Kidney epithelial cell (primary cell): ENCODE measurements at regions not wholly inside any gene's neighbourhood (a gene's known extent, or its start where the extent isn't known, plus 50 kb on each side); places are given as distances from the start of the nearest gene placed in this dataset.

Experiments
- DNase-seq: peaks from one replicate; pipeline ENCODE4 v3.0.0-alpha.2; 2010; ENCODE audit warnings: low read depth
- H3K27me3 ChIP-seq: 2 replicates; pipeline ENCODE4 v1.6.0; 2011; ENCODE audit warnings: low read length; ENCODE audit not compliant: control insufficient read depth, insufficient read depth
- H3K36me3 ChIP-seq: 2 replicates; pipeline ENCODE4 v1.5.1; 2011; ENCODE audit warnings: low read length; ENCODE audit not compliant: control insufficient read depth, insufficient read depth
- H3K4me3 ChIP-seq: 2 replicates; pipeline ENCODE4 v1.5.1; 2011; ENCODE audit warnings: low read depth, mild to moderate bottlenecking, control low read depth, low read length
- CTCF ChIP-seq: IDR thresholded peaks from 2 replicates; pipeline ENCODE4 v1.5.1; 2011; ENCODE audit warnings: mild to moderate bottlenecking, moderate library complexity, low read length, control low read depth, inconsistent platforms; ENCODE audit not compliant: insufficient read depth, poor library complexity, severe bottlenecking

- DNase-seq: no peak
- Histone ChIP-seq H3K4me3 (no peak overlapping the region), H3K36me3 (no peaks in the 10 kb centered on the region), H3K27me3 (no peaks in the 10 kb centered on the region)
- TF ChIP-seq CTCF: no peak
Observed at GRCh38 chr13:65943024-65943423, 1287.1 kb downstream of the PCDH9 start.

- no peaks in the 10 kb centered on the region for H3K27me3 ChIP-seq
- TF ChIP-seq CTCF: no peak
- no peaks in the 10 kb centered on the region for H3K36me3 ChIP-seq
- no peak overlapping the region for H3K4me3 ChIP-seq
- no peak for DNase-seq
Observed at GRCh38 chr13:65940720-65941119, 1289.4 kb downstream of the PCDH9 start.

GRCh38 chr13:65937251-65937650 lies 1292.9 kb downstream of the PCDH9 start:
- Histone ChIP-seq H3K4me3 (no peak overlapping the region), H3K36me3 (no peaks in the 10 kb centered on the region), H3K27me3 (no peaks in the 10 kb centered on the region)
- no peak for DNase-seq
- no peak for TF ChIP-seq CTCF

GRCh38 chr13:65936249-65936648 lies 1293.9 kb downstream of the PCDH9 start:
- H3K36me3 ChIP-seq: no peaks in the 10 kb centered on the region
- H3K27me3 ChIP-seq: no peaks in the 10 kb centered on the region
- H3K4me3 ChIP-seq: no peak overlapping the region
- no peak for DNase-seq
- TF ChIP-seq CTCF: no peak

GRCh38 chr13:65932587-65933239 lies 1297.4 kb downstream of the PCDH9 start:
- Histone ChIP-seq H3K4me3 (no peak overlapping the region), H3K36me3 (no peaks in the 10 kb centered on the region), H3K27me3 (no peaks in the 10 kb centered on the region)
- DNase-seq: no peak
- TF ChIP-seq CTCF: no peak

GRCh38 chr13:65932013-65932412 lies 1298.1 kb downstream of the PCDH9 start:
- no peak for TF ChIP-seq CTCF
- no peak for DNase-seq
- H3K27me3 ChIP-seq: no peaks in the 10 kb centered on the region
- H3K36me3 ChIP-seq: no peaks in the 10 kb centered on the region
- H3K4me3 ChIP-seq: no peak overlapping the region
